Transverse colon (tissue), 4 donors: ENCODE measurements at regions not wholly inside any gene's neighbourhood (a gene's known extent, or its start where the extent isn't known, plus 50 kb on each side); places are given as distances from the start of the nearest gene placed in this dataset.

Experiments
- DNase-seq: peaks from one replicate; pipeline ENCODE4 v3.0.0-alpha.2; 2019
- H3K27ac ChIP-seq, 4 donors: fragments of 200-600 bp; sonication (generic); 2 replicates each; pipeline ENCODE4 v1.5.1; 2016 to 2018; ENCODE audit warnings: inconsistent platforms in 4 of 4
- H3K27me3 ChIP-seq: fragments of 200-600 bp; sonication (generic); 2 replicates; pipeline ENCODE4 v1.5.1; 2017; ENCODE audit warnings: inconsistent platforms
- H3K36me3 ChIP-seq, 4 donors: fragments of 200-600 bp; sonication (generic); 2 replicates each; pipeline ENCODE4 v1.5.1; 2017 to 2019; ENCODE audit warnings: inconsistent platforms in 4 of 4
- H3K4me1 ChIP-seq, 4 donors: fragments of 200-600 bp; sonication (generic); 2 replicates each; pipeline ENCODE4 v1.5.1; 2017 to 2020; ENCODE audit warnings: inconsistent platforms in 4 of 4
- H3K4me3 ChIP-seq, 4 donors: fragments of 200-600 bp; sonication (generic); 1 replicate in 1 of 4; 2 replicates in 3 of 4; pipeline versions ENCODE4 v1.5.1 to v1.6.1; 2017 to 2019; ENCODE audit warnings: inconsistent platforms in 4 of 4
- H3K9me3 ChIP-seq, 2 donors: fragments of 200-600 bp; sonication (generic); 2 replicates each; pipeline ENCODE4 v1.5.1; 2017 to 2019; ENCODE audit warnings: inconsistent platforms in 2 of 2
- EP300 ChIP-seq: sonication (generic); formaldehyde crosslinking; IDR thresholded peaks from one replicate; pipeline ENCODE4 v1.6.1; 2017; ENCODE audit warnings: antibody characterized with exemption, low read depth
- POLR2A ChIP-seq: fragments of 450-650 bp; IDR thresholded peaks from one replicate; pipeline ENCODE4 v1.6.1; 2016; ENCODE audit warnings: antibody characterized with exemption, mild to moderate bottlenecking, moderate library complexity
- POLR2AphosphoS5 ChIP-seq, 3 donors: sonication (generic); formaldehyde crosslinking; IDR thresholded peaks; one replicate each; pipeline ENCODE4 v1.6.1; 2016; ENCODE audit warnings: antibody characterized with exemption in 3 of 3
- WGBS, 2 donors: methylation state at CpG; one replicate each; pipeline ENCODE4 v1.1.5; 2018; ENCODE audit warnings: low coverage in 1 of 2; 5-methylcytosine and 5-hydroxymethylcytosine counted together
- in situ Hi-C, 4 donors: fragments of 200-750 bp; cut with MboI; loops; one replicate each; pipeline versions ENCODE4 v1.15.0 to v1.15.1; 2017; ENCODE audit warnings: low sequenced_read_pairs in 3 of 4, low pct_ligation_motif_present in 1 of 4, low pct_unique_long_range_greater_than_20kb in 1 of 4
- intact Hi-C: fragments of 100-400 bp; cut with DNase I; formaldehyde crosslinking; loops from one replicate; pipeline ENCODE4 v1.15.1; 2023; ENCODE audit warnings: low total_unique reads
- TF ChIP-seq, protein P1 (sequence below), 5 experiments: fragments of 200-600 bp in 3 of 5; fragments of 450-650 bp in 2 of 5; sonication (generic) in 3 of 5; IDR thresholded peaks; 1 replicate in 2 of 5; 2 replicates in 3 of 5; pipeline ENCODE4 v1.5.1; 2016 to 2017; ENCODE audit warnings: antibody characterized with exemption in 5 of 5, inconsistent platforms in 3 of 5, mild to moderate bottlenecking in 2 of 5, moderate library complexity in 1 of 5

DNA sequence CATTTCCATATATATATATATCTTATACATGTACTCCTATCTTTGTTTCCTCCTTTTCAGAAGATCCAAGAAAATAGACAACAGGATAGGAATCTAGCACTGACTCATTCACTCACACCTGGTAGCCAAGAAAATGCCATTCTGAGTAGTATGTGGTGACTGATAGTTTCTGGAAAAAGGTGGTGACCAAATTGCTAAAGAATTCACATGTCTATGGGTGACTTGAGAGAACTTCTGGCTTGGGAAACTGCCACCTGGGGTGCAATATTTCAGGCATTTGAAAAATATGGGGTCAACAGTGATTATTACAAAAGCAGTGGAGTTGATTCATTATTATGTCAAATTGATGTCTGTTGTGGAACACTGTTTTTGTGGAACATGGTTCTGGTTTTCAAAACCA lies 605.1 kb downstream of the PCDH18 start:
- no peak for DNase-seq
- H3K4me1 ChIP-seq, result no peaks in the 10 kb centered on the region
- TF ChIP-seq POLR2AphosphoS5 (IDR thresholded peaks at IDR 0.05), result no peak
- no peak for TF ChIP-seq EP300
- TF ChIP-seq, protein P1, sequence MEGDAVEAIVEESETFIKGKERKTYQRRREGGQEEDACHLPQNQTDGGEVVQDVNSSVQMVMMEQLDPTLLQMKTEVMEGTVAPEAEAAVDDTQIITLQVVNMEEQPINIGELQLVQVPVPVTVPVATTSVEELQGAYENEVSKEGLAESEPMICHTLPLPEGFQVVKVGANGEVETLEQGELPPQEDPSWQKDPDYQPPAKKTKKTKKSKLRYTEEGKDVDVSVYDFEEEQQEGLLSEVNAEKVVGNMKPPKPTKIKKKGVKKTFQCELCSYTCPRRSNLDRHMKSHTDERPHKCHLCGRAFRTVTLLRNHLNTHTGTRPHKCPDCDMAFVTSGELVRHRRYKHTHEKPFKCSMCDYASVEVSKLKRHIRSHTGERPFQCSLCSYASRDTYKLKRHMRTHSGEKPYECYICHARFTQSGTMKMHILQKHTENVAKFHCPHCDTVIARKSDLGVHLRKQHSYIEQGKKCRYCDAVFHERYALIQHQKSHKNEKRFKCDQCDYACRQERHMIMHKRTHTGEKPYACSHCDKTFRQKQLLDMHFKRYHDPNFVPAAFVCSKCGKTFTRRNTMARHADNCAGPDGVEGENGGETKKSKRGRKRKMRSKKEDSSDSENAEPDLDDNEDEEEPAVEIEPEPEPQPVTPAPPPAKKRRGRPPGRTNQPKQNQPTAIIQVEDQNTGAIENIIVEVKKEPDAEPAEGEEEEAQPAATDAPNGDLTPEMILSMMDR (IDR thresholded peaks at IDR 0.05), result no peak
- TF ChIP-seq POLR2A, result no peak
- H3K9me3 ChIP-seq, result no peaks in the 10 kb centered on the region
- intact Hi-C loops, result no loop called here
- H3K4me3 ChIP-seq, result no peak overlapping the region
- H3K36me3 ChIP-seq, result no peaks in the 10 kb centered on the region
- no peaks in the 10 kb centered on the region for H3K27me3 ChIP-seq
- H3K27ac ChIP-seq, result no peak overlapping the region
- in situ Hi-C loops, result no loop called here

DNA sequence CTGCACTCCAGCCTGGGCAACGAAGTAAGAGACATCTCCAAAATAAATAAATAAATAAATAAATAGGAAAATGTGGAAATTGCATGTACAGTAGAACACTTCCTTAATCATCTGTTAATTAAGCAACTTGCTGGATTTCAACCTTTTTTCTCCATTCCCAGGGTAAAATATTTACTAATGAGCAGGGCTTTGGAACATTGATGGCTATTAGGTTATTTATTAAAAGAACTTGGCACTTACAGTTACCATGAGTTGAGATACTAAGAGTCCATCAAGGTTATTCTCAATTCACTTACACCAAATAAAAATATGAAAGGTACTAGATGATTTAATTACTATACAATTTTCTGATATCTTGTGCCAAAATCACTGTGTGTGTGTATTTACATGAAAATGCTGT lies 607.1 kb downstream of the PCDH18 start:
- no peaks in the 10 kb centered on the region for H3K9me3 ChIP-seq
- H3K27me3 ChIP-seq, result no peaks in the 10 kb centered on the region
- in situ Hi-C loops, result no loop called here
- H3K36me3 ChIP-seq, result no peaks in the 10 kb centered on the region
- H3K4me3 ChIP-seq, result no peak overlapping the region
- 75 to 90% methylated on average over 1 of the region's 1 CpG for WGBS, 2 donors
- DNase-seq, result no peak
- no peak for TF ChIP-seq POLR2A
- no peak for TF ChIP-seq POLR2AphosphoS5 (IDR thresholded peaks at IDR 0.05)
- no peak for TF ChIP-seq EP300
- TF ChIP-seq, protein P1 (IDR thresholded peaks at IDR 0.05), result no peak
- intact Hi-C loops, result no loop called here
- H3K27ac ChIP-seq, result no peak overlapping the region
- no peaks in the 10 kb centered on the region for H3K4me1 ChIP-seq

DNA sequence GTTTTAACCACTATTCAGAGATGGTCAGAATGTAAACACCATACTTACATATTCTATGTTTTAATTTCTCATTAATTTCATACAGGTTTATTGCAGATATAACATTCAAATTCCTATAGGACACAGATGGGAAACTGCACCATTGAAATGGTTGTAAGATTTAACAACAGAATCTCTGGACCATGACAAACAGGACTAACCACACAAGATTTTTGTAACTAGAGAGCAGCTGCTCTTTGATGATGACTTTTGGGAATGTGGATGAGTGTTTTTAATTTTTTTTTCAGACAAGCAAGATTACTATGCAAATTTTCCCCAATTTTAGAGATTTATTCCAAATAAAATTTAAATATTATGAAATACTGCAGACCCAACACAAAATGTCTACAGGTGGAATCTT lies 610.2 kb downstream of the PCDH18 start:
- no peaks in the 10 kb centered on the region for H3K36me3 ChIP-seq
- H3K4me3 ChIP-seq, result no peak overlapping the region
- no peak for TF ChIP-seq POLR2A
- TF ChIP-seq, protein P1 (IDR thresholded peaks at IDR 0.05), result no peak
- TF ChIP-seq EP300, result no peak
- TF ChIP-seq POLR2AphosphoS5 (IDR thresholded peaks at IDR 0.05), result no peak
- no peaks in the 10 kb centered on the region for H3K4me1 ChIP-seq
- no peaks in the 10 kb centered on the region for H3K9me3 ChIP-seq
- intact Hi-C loops (no loop called here), in situ Hi-C loops (no loop called here)
- no peak for DNase-seq
- no peaks in the 10 kb centered on the region for H3K27me3 ChIP-seq
- no peak overlapping the region for H3K27ac ChIP-seq

DNA sequence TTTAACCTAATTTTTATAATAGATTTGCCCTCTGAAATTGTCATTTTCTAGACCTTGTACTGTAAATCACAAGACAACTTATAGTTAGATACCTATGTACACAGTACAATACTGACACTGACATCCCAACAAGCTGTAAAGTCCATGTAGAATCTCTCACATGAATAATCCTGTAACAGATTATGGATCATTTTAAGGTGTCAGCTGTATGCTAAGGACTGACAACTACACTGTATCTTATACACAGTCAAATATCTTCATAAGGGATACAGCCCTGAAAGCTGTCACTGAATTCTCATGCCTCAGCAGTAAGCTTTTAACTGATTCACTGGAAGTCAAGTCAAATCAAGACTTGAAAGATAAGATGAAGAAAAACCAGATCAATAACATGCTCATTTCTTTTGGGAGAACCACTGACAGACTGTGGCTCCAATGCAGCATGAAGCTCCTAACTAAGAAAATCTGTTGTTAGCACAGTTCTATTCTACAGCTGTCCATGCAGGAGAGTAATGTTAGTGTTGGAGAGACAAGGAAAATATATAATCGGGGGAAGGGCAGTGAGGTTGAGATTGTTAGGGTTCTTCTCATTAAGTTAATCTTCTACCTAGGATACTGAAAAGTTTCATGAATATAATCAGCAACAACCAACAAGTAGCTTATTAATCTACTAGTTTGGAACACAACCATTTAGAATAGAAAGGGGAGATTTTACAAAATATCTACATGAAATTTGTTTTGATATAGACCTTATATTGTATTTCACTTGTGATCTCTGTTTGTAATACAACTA lies 612.0 kb downstream of the PCDH18 start:
- Histone ChIP-seq H3K9me3 (no peaks in the 10 kb centered on the region), H3K27me3 (no peaks in the 10 kb centered on the region), H3K27ac (no peak overlapping the region), H3K4me1 (no peaks in the 10 kb centered on the region), H3K4me3 (no peak overlapping the region), H3K36me3 (no peaks in the 10 kb centered on the region)
- DNase-seq, result no peak
- in situ Hi-C loops (no loop called here), intact Hi-C loops (no loop called here)
- WGBS, 2 donors, result 77 to 82% methylated on average over 1 of the region's 1 CpG
- TF ChIP-seq, protein P1 (IDR thresholded peaks at IDR 0.05), result no peak
- TF ChIP-seq POLR2AphosphoS5 (IDR thresholded peaks at IDR 0.05) (no peak), EP300 (no peak), POLR2A (no peak)
